ENCODE measurements at regions not wholly inside any gene's neighbourhood (a gene's known extent, or its start where the extent isn't known, plus 50 kb on each side); places are given as distances from the start of the nearest gene placed in this dataset.
"Not testable (repeated sequence)": the region's sequence is repeated elsewhere in the genome, so short reads cannot be mapped to it uniquely, and the experiment has no call there.

GRCh38 chr1:188729039-188729438, 1748.6 kb downstream of the BRINP3 start:
- Histone ChIP-seq H3K4me3 (ENCODE audit: low read length) (no peak overlapping the region), H3K4me1 (ENCODE audit: insufficient read depth, low read length) (no peaks in the 10 kb centered on the region), H3K27me3 (ENCODE audit: insufficient read depth, low read length) (no peaks in the 10 kb centered on the region), H3K9me3 (ENCODE audit: insufficient read depth, low read depth, low read length) (no peaks in the 10 kb centered on the region), H3K27ac (ENCODE audit: low read depth, low read length) (no peak overlapping the region), H3K36me3 (ENCODE audit: insufficient read depth, low read length) (no peaks in the 10 kb centered on the region), H3K9ac (ENCODE audit: low read depth, low read length) (no peak overlapping the region)

- Histone ChIP-seq H3K9me3 (ENCODE audit: insufficient read depth, low read depth, low read length) (no peaks in the 10 kb centered on the region), H3K4me3 (ENCODE audit: low read length) (no peak overlapping the region), H3K4me1 (ENCODE audit: insufficient read depth, low read length) (no peaks in the 10 kb centered on the region), H3K27me3 (ENCODE audit: insufficient read depth, low read length) (no peaks in the 10 kb centered on the region), H3K36me3 (ENCODE audit: insufficient read depth, low read length) (no peaks in the 10 kb centered on the region), H3K9ac (ENCODE audit: low read depth, low read length) (no peak overlapping the region), H3K27ac (ENCODE audit: low read depth, low read length) (no peak overlapping the region)
- WGBS: 91% methylated on average over 4 of the region's 4 CpGs
Observed at GRCh38 chr1:188735567-188735966, 1742.1 kb downstream of the BRINP3 start.

DNA sequence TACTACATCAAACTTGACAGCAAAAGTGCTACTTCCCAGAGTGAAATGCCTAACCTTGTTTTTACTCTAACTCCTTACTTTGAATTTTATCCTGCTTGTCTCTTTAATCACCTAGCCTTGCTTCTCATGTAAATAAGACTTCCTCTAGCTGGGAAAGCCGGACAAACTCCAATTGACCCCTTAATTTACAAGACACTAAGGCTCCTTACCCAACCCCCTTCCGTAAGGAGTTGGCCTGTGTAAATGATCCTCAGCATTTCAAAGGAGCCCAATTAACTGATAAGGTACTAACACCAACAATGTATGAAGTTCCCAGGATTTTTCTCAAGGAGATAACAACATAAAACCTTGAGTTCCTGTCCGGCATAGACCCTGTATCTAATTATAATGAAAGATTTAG, 1728.4 kb downstream of the BRINP3 start:
- WGBS: 49% methylated on average over 3 of the region's 3 CpGs

GRCh38 chr1:188752027-188752426, 1725.6 kb downstream of the BRINP3 start:
- H3K36me3 ChIP-seq (ENCODE audit: insufficient read depth, low read length); H3K27ac ChIP-seq (ENCODE audit: low read depth, low read length); H3K9ac ChIP-seq (ENCODE audit: low read depth, low read length); H3K27me3 ChIP-seq (ENCODE audit: insufficient read depth, low read length); H3K4me1 ChIP-seq (ENCODE audit: insufficient read depth, low read length); H3K4me3 ChIP-seq (ENCODE audit: low read length): not testable (repeated sequence)
- WGBS: no CpG with 5 or more reads among the region's 3 CpGs
- peaks cover 28% of the 10 kb centered on the region for H3K9me3 ChIP-seq (ENCODE audit: insufficient read depth, low read depth, low read length)

More for the DNA sequence above, 1728.4 kb downstream of the BRINP3 start:
- Histone ChIP-seq H3K27ac (ENCODE audit: low read depth, low read length) (peak overlapping the region; percentile 67; the same call in 1 of the 2 replicates), H3K9me3 (ENCODE audit: insufficient read depth, low read depth, low read length) (peaks cover 28% of the 10 kb centered on the region)
- not testable (repeated sequence) for H3K4me1 ChIP-seq (ENCODE audit: insufficient read depth, low read length); H3K27me3 ChIP-seq (ENCODE audit: insufficient read depth, low read length); H3K4me3 ChIP-seq (ENCODE audit: low read length); H3K9ac ChIP-seq (ENCODE audit: low read depth, low read length); H3K36me3 ChIP-seq (ENCODE audit: insufficient read depth, low read length)

- WGBS: 84% methylated on average over 24 of the region's 24 CpGs
- H3K9me3 ChIP-seq (ENCODE audit: insufficient read depth, low read depth, low read length); H3K36me3 ChIP-seq (ENCODE audit: insufficient read depth, low read length); H3K27me3 ChIP-seq (ENCODE audit: insufficient read depth, low read length); H3K4me1 ChIP-seq (ENCODE audit: insufficient read depth, low read length); H3K27ac ChIP-seq (ENCODE audit: low read depth, low read length): not testable (repeated sequence)
- Histone ChIP-seq H3K4me3 (ENCODE audit: low read length) (peak overlapping the region; percentile 41), H3K9ac (ENCODE audit: low read depth, low read length) (peak overlapping the region; percentile 31; the same call in 1 of the 2 replicates)
Observed at GRCh38 chr1:188757747-188758146, 1719.9 kb downstream of the BRINP3 start.

DNA sequence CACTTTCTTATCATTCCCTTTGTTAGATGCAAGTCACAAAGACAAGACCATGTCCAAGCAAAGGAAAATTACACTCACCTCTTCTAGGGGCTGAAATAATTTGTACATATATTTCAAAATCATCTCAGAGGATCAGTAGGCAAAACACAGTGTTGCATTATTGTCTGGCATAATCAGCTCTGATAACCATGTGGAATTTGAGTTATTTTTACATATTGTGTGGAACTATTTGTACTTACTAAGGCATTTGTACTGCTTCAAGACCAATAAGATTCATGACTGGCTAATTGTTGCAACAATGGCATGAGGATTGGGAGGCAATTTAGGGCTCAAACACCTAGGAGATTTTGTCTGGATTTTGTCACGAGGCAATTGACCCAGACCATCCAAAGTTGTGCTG, 1716.4 kb downstream of the BRINP3 start:
- Histone ChIP-seq H3K27ac (ENCODE audit: low read depth, low read length) (no peak overlapping the region), H3K4me1 (ENCODE audit: insufficient read depth, low read length) (0 out of 2 replicates have a peak, but pooled peaks cover 4% of the 10 kb centered on the region), H3K36me3 (ENCODE audit: insufficient read depth, low read length) (no peaks in the 10 kb centered on the region), H3K4me3 (ENCODE audit: low read length) (no peak overlapping the region), H3K27me3 (ENCODE audit: insufficient read depth, low read length) (no peaks in the 10 kb centered on the region), H3K9ac (ENCODE audit: low read depth, low read length) (no peak overlapping the region), H3K9me3 (ENCODE audit: insufficient read depth, low read depth, low read length) (no peaks in the 10 kb centered on the region)
- WGBS: 93% methylated on average over 1 of the region's 1 CpG

DNA sequence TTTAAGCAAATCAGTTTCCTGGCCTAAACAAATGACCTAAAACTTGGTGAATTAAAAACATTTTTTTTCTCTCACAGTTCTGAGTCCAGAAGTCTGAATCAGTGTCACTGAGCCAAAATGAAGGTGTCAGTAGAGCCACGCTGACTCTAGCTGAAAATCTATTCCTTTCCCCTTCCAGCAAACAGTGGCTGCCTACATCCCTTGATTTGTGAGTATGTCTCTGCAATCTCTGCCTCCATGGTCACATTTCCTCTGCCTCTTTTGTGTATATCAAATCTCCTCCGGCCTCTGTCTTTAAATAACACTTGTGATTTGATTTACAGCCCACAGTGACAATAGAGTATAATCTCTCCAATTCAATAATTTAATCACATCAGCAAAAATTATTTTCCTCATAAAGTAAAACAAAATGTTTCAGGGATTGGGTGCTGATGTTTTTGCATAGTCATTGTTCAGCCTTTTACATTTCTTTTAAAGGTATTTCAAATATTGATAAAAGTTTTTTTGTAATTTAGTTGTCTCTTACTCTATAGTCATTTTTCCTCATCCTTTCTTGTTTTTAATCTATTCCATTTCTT, 1715.4 kb downstream of the BRINP3 start:
- 88% methylated on average over 2 of the region's 2 CpGs for WGBS
- no peak overlapping the region for H3K27ac ChIP-seq (ENCODE audit: low read depth, low read length)
- no peaks in the 10 kb centered on the region for H3K36me3 ChIP-seq (ENCODE audit: insufficient read depth, low read length)
- 0 out of 2 replicates have a peak, but pooled peaks cover 4% of the 10 kb centered on the region for H3K4me1 ChIP-seq (ENCODE audit: insufficient read depth, low read length)
- H3K9ac ChIP-seq (ENCODE audit: low read depth, low read length): no peak overlapping the region
- H3K27me3 ChIP-seq (ENCODE audit: insufficient read depth, low read length): no peaks in the 10 kb centered on the region
- no peak overlapping the region for H3K4me3 ChIP-seq (ENCODE audit: low read length)
- no peaks in the 10 kb centered on the region for H3K9me3 ChIP-seq (ENCODE audit: insufficient read depth, low read depth, low read length)

DNA sequence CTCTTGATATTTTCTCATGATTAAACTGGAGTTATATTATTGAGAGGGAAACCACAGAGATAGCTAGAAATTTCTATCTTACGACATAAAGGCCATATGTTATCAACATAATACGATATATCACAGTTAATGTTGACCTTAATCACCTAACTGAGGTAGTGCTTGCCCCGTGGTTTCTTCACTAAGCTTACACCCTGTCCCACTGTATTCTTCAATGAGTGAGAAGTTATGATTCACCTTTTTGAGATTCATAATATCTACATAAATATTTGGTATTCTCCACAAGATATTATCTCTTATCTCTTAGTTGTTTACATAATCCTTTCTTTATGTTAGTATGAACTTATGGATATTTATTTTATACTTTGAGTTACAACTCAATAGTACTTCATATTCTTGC, 1714.1 kb downstream of the BRINP3 start:
- H3K4me3 ChIP-seq (ENCODE audit: low read length): no peak overlapping the region
- no peak overlapping the region for H3K27ac ChIP-seq (ENCODE audit: low read depth, low read length)
- no peak overlapping the region for H3K9ac ChIP-seq (ENCODE audit: low read depth, low read length)
- no peaks in the 10 kb centered on the region for H3K27me3 ChIP-seq (ENCODE audit: insufficient read depth, low read length)
- 97% methylated on average over 3 of the region's 3 CpGs for WGBS
- H3K4me1 ChIP-seq (ENCODE audit: insufficient read depth, low read length): no peaks in the 10 kb centered on the region
- no peaks in the 10 kb centered on the region for H3K9me3 ChIP-seq (ENCODE audit: insufficient read depth, low read depth, low read length)
- no peaks in the 10 kb centered on the region for H3K36me3 ChIP-seq (ENCODE audit: insufficient read depth, low read length)

- H3K9me3 ChIP-seq (ENCODE audit: insufficient read depth, low read depth, low read length): peaks cover 5% of the 10 kb centered on the region; the same call in 1 of the 2 replicates
- H3K9ac ChIP-seq (ENCODE audit: low read depth, low read length): no peak overlapping the region
- H3K27ac ChIP-seq (ENCODE audit: low read depth, low read length): no peak overlapping the region
- no peaks in the 10 kb centered on the region for H3K27me3 ChIP-seq (ENCODE audit: insufficient read depth, low read length)
- 91% methylated on average over 11 of the region's 11 CpGs for WGBS
- 0 out of 2 replicates have a peak, but pooled peaks cover 4% of the 10 kb centered on the region for H3K4me1 ChIP-seq (ENCODE audit: insufficient read depth, low read length)
- no peaks in the 10 kb centered on the region for H3K36me3 ChIP-seq (ENCODE audit: insufficient read depth, low read length)
- H3K4me3 ChIP-seq (ENCODE audit: low read length): no peak overlapping the region
Observed at GRCh38 chr1:188769181-188769580, 1708.5 kb downstream of the BRINP3 start.

DNA sequence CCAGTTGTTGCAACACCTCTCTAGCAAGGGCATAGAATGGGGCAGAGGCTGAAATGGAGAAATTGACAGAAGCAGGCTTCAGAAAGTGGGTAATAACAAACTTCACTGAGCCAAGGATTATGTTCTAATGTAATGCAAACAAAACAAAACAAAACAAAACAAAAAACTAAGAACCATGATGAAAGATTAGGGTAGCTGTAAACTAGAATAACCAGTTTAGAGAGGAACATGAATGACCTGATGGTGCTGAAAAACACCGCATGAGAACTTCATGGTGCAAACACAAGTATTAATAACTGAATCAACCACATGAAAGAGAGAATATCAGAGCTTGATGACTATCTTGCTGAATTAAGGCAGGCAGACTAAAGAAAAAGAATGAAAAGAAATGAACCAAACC, 1707.7 kb downstream of the BRINP3 start:
- Histone ChIP-seq H3K9ac (ENCODE audit: low read depth, low read length) (no peak overlapping the region), H3K9me3 (ENCODE audit: insufficient read depth, low read depth, low read length) (peaks cover 5% of the 10 kb centered on the region; the same call in 1 of the 2 replicates), H3K4me3 (ENCODE audit: low read length) (no peak overlapping the region), H3K27me3 (ENCODE audit: insufficient read depth, low read length) (no peaks in the 10 kb centered on the region), H3K36me3 (ENCODE audit: insufficient read depth, low read length) (no peaks in the 10 kb centered on the region), H3K27ac (ENCODE audit: low read depth, low read length) (no peak overlapping the region), H3K4me1 (ENCODE audit: insufficient read depth, low read length) (0 out of 2 replicates have a peak, but pooled peaks cover 4% of the 10 kb centered on the region)
- WGBS: 100% methylated on average over 1 of the region's 1 CpG

GRCh38 chr1:188778578-188778977, 1699.1 kb downstream of the BRINP3 start:
- WGBS: 100% methylated on average over 1 of the region's 2 CpGs
- H3K9me3 ChIP-seq (ENCODE audit: insufficient read depth, low read depth, low read length): peaks cover 3% of the 10 kb centered on the region; the same call in 1 of the 2 replicates

More at GRCh38 chr1:188778578-188778977, 1699.1 kb downstream of the BRINP3 start:
- Histone ChIP-seq H3K9ac (ENCODE audit: low read depth, low read length) (no peak overlapping the region), H3K36me3 (ENCODE audit: insufficient read depth, low read length) (no peaks in the 10 kb centered on the region), H3K27me3 (ENCODE audit: insufficient read depth, low read length) (no peaks in the 10 kb centered on the region), H3K4me1 (ENCODE audit: insufficient read depth, low read length) (no peaks in the 10 kb centered on the region), H3K4me3 (ENCODE audit: low read length) (no peak overlapping the region), H3K27ac (ENCODE audit: low read depth, low read length) (no peak overlapping the region)

Measured in HUES64 (cell line).